Body of pancreas (tissue), 4 donors: ENCODE measurements at regions not wholly inside any gene's neighbourhood (a gene's known extent, or its start where the extent isn't known, plus 50 kb on each side); places are given as distances from the start of the nearest gene placed in this dataset.

Experiments
- CTCF ChIP-seq, 7 experiments: fragments of 450-650 bp in 4 of 7; fragments of 200-600 bp in 3 of 7; sonication (generic) in 3 of 7; IDR thresholded peaks; one replicate each; pipeline ENCODE4 v1.5.1; 2016 to 2019; ENCODE audit warnings: antibody characterized with exemption in 7 of 7
- POLR2A ChIP-seq, 3 donors: fragments of 450-650 bp; IDR thresholded peaks; one replicate each; pipeline ENCODE4 v1.6.1; 2016; ENCODE audit warnings: antibody characterized with exemption in 3 of 3, mild to moderate bottlenecking in 2 of 3

GRCh38 chr14:97129639-97130038, 332.5 kb downstream of the VRK1 start:
- TF ChIP-seq CTCF (IDR thresholded peaks at IDR 0.05) = no peak
- TF ChIP-seq POLR2A (IDR thresholded peaks at IDR 0.05) = no peak
